Vagina (tissue), 2 donors: ENCODE measurements at regions not wholly inside any gene's neighbourhood (a gene's known extent, or its start where the extent isn't known, plus 50 kb on each side); places are given as distances from the start of the nearest gene placed in this dataset.
"Not testable (repeated sequence)": the region's sequence is repeated elsewhere in the genome, so short reads cannot be mapped to it uniquely, and the experiment has no call there.

Source experiments
- DNase-seq, 2 donors: peaks; one replicate each; pipeline ENCODE4 v3.0.0-alpha.2; 2017; ENCODE audit errors: extremely low spot score in 2 of 2
- H3K27ac ChIP-seq: fragments of 200-600 bp; sonication (generic); one replicate; pipeline ENCODE4 v1.5.1; 2019
- H3K27me3 ChIP-seq: fragments of 200-600 bp; sonication (generic); one replicate; pipeline ENCODE4 v1.5.1; 2019
- H3K36me3 ChIP-seq, 2 donors: fragments of 200-600 bp; sonication (generic); one replicate each; pipeline ENCODE4 v1.5.1; 2017 to 2019
- H3K4me1 ChIP-seq: fragments of 200-600 bp; sonication (generic); one replicate; pipeline ENCODE4 v1.5.1; 2019
- H3K4me3 ChIP-seq, 2 donors: fragments of 200-600 bp; sonication (generic); 1 replicate in 1 of 2; 2 replicates in 1 of 2; pipeline ENCODE4 v1.5.1; 2016 to 2019
- H3K9me3 ChIP-seq: fragments of 200-600 bp; sonication (generic); one replicate; pipeline ENCODE4 v1.5.1; 2019
- POLR2A ChIP-seq, 2 donors: fragments of 450-650 bp; IDR thresholded peaks; one replicate each; pipeline ENCODE4 v1.6.1; 2017; ENCODE audit warnings: antibody characterized with exemption in 2 of 2, mild to moderate bottlenecking in 2 of 2, moderate library complexity in 2 of 2
- POLR2AphosphoS5 ChIP-seq, 2 donors: sonication (generic); formaldehyde crosslinking; IDR thresholded peaks; one replicate each; pipeline ENCODE4 v1.9.0; 2017; ENCODE audit warnings: antibody characterized with exemption in 2 of 2, mild to moderate bottlenecking in 2 of 2, low read depth in 1 of 2; ENCODE audit not compliant: insufficient read depth in 1 of 2
- intact Hi-C: fragments of 100-400 bp; cut with DNase I; formaldehyde crosslinking; loops from one replicate; pipeline ENCODE4 v1.15.1; 2023
- TF ChIP-seq, protein P1 (sequence below), 3 experiments: fragments of 450-650 bp in 2 of 3; fragments of 200-600 bp in 1 of 3; sonication (generic) in 1 of 3; IDR thresholded peaks; one replicate each; pipeline ENCODE4 v1.5.1; 2017 to 2019; ENCODE audit warnings: antibody characterized with exemption in 3 of 3, mild to moderate bottlenecking in 2 of 3, moderate library complexity in 2 of 3

DNA sequence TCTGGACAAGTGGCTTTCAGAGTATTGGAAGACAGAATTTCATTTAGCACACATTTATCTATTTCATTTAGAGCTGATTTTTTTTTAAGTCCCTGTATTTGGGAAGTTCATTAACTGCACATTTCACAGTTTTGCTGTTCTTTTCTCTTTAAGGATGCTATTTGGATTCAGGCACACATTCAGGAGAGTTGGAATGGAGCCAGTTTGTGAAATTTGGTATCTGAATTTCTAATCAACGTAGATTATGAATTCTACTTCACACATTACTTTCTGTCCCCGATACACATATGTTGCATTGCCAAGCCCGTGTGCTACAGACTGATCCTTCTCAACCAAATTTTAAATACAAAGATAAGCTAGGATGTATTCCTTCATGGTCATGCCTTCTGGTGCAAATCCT lies 503.9 kb downstream of the IRS1 start:
- H3K4me1 ChIP-seq: no peaks in the 10 kb centered on the region
- no peak overlapping the region for H3K4me3 ChIP-seq
- TF ChIP-seq, protein P1, sequence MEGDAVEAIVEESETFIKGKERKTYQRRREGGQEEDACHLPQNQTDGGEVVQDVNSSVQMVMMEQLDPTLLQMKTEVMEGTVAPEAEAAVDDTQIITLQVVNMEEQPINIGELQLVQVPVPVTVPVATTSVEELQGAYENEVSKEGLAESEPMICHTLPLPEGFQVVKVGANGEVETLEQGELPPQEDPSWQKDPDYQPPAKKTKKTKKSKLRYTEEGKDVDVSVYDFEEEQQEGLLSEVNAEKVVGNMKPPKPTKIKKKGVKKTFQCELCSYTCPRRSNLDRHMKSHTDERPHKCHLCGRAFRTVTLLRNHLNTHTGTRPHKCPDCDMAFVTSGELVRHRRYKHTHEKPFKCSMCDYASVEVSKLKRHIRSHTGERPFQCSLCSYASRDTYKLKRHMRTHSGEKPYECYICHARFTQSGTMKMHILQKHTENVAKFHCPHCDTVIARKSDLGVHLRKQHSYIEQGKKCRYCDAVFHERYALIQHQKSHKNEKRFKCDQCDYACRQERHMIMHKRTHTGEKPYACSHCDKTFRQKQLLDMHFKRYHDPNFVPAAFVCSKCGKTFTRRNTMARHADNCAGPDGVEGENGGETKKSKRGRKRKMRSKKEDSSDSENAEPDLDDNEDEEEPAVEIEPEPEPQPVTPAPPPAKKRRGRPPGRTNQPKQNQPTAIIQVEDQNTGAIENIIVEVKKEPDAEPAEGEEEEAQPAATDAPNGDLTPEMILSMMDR (IDR thresholded peaks at IDR 0.05): no peak
- TF ChIP-seq POLR2AphosphoS5 (IDR thresholded peaks at IDR 0.05; ENCODE audit: insufficient read depth in 1 of 2, low read depth in 1 of 2) (no peak), POLR2A (IDR thresholded peaks at IDR 0.05) (no peak)
- no peaks in the 10 kb centered on the region for H3K9me3 ChIP-seq
- H3K27ac ChIP-seq: no peak overlapping the region
- no peaks in the 10 kb centered on the region for H3K36me3 ChIP-seq
- H3K27me3 ChIP-seq: no peaks in the 10 kb centered on the region
- no peak for DNase-seq
- intact Hi-C loops: no loop called here

DNA sequence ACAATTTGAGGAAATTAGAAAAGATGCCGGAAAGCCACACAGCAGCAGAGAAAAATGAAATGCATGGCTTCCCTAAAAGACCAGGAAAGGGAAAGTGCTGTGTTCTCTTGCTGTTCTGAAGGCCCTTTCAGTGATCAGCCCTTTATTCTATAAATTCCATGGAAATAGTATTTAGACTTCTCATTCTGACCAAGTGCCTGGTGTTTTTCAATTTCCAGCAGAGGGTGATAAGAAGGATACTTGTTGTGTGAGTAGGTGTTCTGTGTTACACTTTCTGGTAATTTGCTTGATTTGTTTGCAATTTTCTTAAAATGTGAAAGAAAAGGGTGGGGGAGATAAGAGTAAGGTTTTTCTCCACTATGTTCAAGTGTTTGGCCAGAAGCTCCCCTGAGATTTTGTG lies 504.5 kb downstream of the IRS1 start:
- TF ChIP-seq POLR2A (IDR thresholded peaks at IDR 0.05) (no peak), POLR2AphosphoS5 (IDR thresholded peaks at IDR 0.05; ENCODE audit: insufficient read depth in 1 of 2, low read depth in 1 of 2) (no peak)
- TF ChIP-seq, protein P1 (IDR thresholded peaks at IDR 0.05): no peak
- no peak overlapping the region for H3K27ac ChIP-seq
- H3K9me3 ChIP-seq: no peaks in the 10 kb centered on the region
- H3K36me3 ChIP-seq: no peaks in the 10 kb centered on the region
- no peaks in the 10 kb centered on the region for H3K4me1 ChIP-seq
- H3K27me3 ChIP-seq: no peaks in the 10 kb centered on the region
- no peak overlapping the region for H3K4me3 ChIP-seq
- intact Hi-C loops: no loop called here
- DNase-seq: no peak

DNA sequence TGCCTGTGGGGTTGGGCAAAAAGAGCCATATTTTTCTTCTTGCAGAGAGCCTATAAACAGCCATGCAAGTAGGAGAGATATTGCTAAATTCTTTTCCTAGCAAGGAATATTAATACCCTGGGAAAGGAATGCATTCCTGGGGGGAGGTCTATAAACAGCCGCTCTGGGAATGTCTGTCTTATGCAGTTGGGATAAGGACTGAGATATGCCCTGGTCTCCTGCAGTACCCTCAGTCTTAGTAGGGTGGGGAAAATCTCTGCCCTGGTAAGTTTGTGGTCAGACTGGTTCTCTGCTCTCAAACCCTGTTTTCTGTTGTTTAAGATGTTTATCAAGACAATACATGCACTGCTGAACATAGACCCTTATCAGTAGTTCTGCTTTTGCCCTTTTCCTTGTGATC lies 508.3 kb downstream of the IRS1 start:
- H3K4me3 ChIP-seq, H3K27ac ChIP-seq, H3K36me3 ChIP-seq, H3K4me1 ChIP-seq, DNase-seq, H3K27me3 ChIP-seq, intact Hi-C loops, H3K9me3 ChIP-seq: not testable (repeated sequence)

DNA sequence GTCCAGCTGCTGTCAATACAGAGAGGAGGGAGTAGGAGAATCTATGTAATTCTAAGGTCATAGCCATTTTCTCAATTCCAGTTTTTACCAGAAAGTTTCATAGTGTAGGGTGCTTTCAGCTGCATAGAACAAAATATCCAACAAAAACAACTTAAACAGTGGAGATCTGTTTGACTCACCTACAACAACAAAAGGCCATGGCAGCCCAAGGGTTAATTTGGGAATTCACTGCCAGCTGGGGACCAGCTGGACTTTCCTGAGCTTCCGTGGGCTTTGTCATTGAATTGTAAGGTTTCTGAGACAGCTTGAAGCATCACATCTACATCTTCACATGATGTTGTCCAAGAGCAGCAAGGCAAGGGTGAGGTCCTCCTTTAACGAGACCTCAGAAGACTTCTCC lies 512.7 kb downstream of the IRS1 start:
- Histone ChIP-seq H3K36me3 (no peaks in the 10 kb centered on the region), H3K4me1 (no peaks in the 10 kb centered on the region), H3K27me3 (no peaks in the 10 kb centered on the region), H3K9me3 (no peaks in the 10 kb centered on the region), H3K27ac (no peak overlapping the region), H3K4me3 (no peak overlapping the region)
- TF ChIP-seq POLR2AphosphoS5 (IDR thresholded peaks at IDR 0.05; ENCODE audit: insufficient read depth in 1 of 2, low read depth in 1 of 2) (no peak), POLR2A (IDR thresholded peaks at IDR 0.05) (no peak)
- TF ChIP-seq, protein P1 (IDR thresholded peaks at IDR 0.05): no peak
- intact Hi-C loops: no loop called here
- no peak for DNase-seq

DNA sequence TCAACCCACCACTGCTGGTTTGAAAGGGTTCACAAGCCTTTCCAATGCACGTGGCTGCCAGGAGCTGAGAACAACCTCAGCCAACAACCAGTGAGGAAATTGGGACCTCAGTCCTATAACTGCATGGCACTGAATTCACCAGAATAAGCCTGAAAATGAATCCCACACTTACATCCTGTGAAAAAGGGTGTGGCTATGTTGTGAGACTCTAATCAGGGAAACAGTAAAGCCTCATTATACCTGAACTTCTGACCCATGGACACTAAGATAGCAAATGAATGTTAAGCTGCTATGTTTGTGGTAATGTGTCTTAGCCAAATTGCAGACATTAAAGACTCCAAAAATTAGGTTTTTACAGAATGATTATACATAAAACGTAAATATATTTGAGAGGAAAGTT lies 515.8 kb downstream of the IRS1 start:
- no peaks in the 10 kb centered on the region for H3K36me3 ChIP-seq
- intact Hi-C loops: no loop called here
- H3K27me3 ChIP-seq: no peaks in the 10 kb centered on the region
- DNase-seq: no peak
- H3K4me3 ChIP-seq: no peak overlapping the region
- no peak for TF ChIP-seq POLR2A (IDR thresholded peaks at IDR 0.05)
- no peak for TF ChIP-seq POLR2AphosphoS5 (IDR thresholded peaks at IDR 0.05; ENCODE audit: insufficient read depth in 1 of 2, low read depth in 1 of 2)
- TF ChIP-seq, protein P1 (IDR thresholded peaks at IDR 0.05): no peak
- H3K4me1 ChIP-seq: no peaks in the 10 kb centered on the region
- no peak overlapping the region for H3K27ac ChIP-seq
- H3K9me3 ChIP-seq: no peaks in the 10 kb centered on the region

DNA sequence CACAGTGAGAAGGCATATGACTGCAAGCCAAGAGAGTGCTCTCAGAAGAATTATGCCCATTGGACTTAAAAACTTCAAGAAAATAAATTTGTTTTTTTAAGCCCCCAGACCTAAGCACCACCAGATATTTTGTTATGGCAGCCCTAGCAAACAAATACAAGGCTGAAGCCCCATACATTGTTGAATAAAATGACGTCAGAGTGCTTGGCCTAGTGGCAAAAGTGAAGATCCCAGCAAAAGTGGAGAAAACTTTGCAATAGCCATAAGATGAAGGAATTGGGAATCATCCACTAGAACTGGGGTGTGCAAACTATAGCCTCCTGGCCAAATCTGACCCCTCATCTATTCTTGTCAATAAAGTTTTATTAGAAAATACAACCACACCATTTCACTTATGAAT lies 517.5 kb downstream of the IRS1 start:
- Histone ChIP-seq H3K27ac (no peak overlapping the region), H3K4me3 (no peak overlapping the region), H3K4me1 (no peaks in the 10 kb centered on the region), H3K9me3 (no peaks in the 10 kb centered on the region), H3K36me3 (no peaks in the 10 kb centered on the region), H3K27me3 (no peaks in the 10 kb centered on the region)
- TF ChIP-seq POLR2AphosphoS5 (IDR thresholded peaks at IDR 0.05; ENCODE audit: insufficient read depth in 1 of 2, low read depth in 1 of 2) (no peak), POLR2A (IDR thresholded peaks at IDR 0.05) (no peak)
- TF ChIP-seq, protein P1 (IDR thresholded peaks at IDR 0.05): no peak
- no peak for DNase-seq
- intact Hi-C loops: no loop called here

DNA sequence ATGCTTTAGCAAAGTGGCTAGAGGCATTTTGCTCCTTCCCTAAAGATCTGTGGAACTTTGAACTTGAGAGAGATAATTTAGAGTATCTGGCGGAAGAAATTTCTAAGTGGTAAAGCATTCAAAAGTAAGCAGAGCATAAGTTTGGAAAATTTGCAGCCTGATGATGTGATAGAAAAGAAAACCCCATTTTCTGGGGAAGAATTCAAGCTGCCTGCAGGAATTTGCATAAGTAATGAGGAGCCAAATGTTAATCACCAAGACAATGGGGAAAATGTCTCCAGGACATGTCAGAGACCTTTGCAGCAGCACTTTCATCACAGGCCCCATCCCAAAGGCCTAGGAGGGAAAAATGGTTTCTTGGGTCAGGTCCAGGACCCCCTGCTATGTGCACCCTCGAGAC lies 519.5 kb downstream of the IRS1 start:
- DNase-seq, H3K27me3 ChIP-seq, H3K9me3 ChIP-seq, H3K4me3 ChIP-seq, intact Hi-C loops, H3K4me1 ChIP-seq, H3K27ac ChIP-seq, H3K36me3 ChIP-seq: not testable (repeated sequence)
